Activated naive CD4-positive, alpha-beta T cell treated with anti-CD3 and anti-CD28 coated beads, Interleukin-2, amount 10 ng/mL, durations not matched to agents 7 days and 5 days (primary cell): ENCODE measurements at regions not wholly inside any gene's neighbourhood (a gene's known extent, or its start where the extent isn't known, plus 50 kb on each side); places are given as distances from the start of the nearest gene placed in this dataset.

Experiments used
- CTCF ChIA-PET: fragments of 350-600 bp; sonication (Branson Sonifier 250); formaldehyde crosslinking; loops from one replicate; lab custom pipeline; 2021; ENCODE audit warnings: antibody characterized with exemption; lab: Charles Lee
- DNase-seq: peaks from one replicate; pipeline ENCODE4 v3.0.0-alpha.2; 2020
- H3K27ac Mint-ChIP-seq: one replicate; pipeline ENCODE4 v1.8.0; 2021; ENCODE audit warnings: mild to moderate bottlenecking, moderate library complexity, mixed read lengths
- H3K27me3 Mint-ChIP-seq: one replicate; pipeline ENCODE4 v1.8.0; 2021; ENCODE audit warnings: mild to moderate bottlenecking, mixed read lengths
- H3K36me3 Mint-ChIP-seq: one replicate; pipeline ENCODE4 v1.8.0; 2021; ENCODE audit warnings: mixed read lengths
- H3K4me1 Mint-ChIP-seq: one replicate; pipeline ENCODE4 v1.8.0; 2021; ENCODE audit warnings: mixed read lengths
- H3K4me3 Mint-ChIP-seq: one replicate; pipeline ENCODE4 v1.8.0; 2021; ENCODE audit warnings: mild to moderate bottlenecking, moderate library complexity, mixed read lengths
- H3K9me3 Mint-ChIP-seq: one replicate; pipeline ENCODE4 v1.8.0; 2021; ENCODE audit warnings: mixed read lengths

GRCh38 chr3:150303768-150304167, 104.3 kb upstream of the TSC22D2 start:
- DNase-seq = no peak
- Mint-ChIP-seq H3K4me1 (no peaks in the 10 kb centered on the region), H3K27ac (no peak overlapping the region), H3K36me3 (no peaks in the 10 kb centered on the region), H3K4me3 (no peak overlapping the region), H3K27me3 (peaks cover 12% of the 10 kb centered on the region), H3K9me3 (no peaks in the 10 kb centered on the region)
- CTCF ChIA-PET = interaction anchor here (0.7 to 1.3 kb wide), 2 partner anchors 9 to 191 kb away, joined by 3 to 5 read pairs; no protein-coding TSS in a partner anchor

GRCh38 chr3:150302246-150302645, 105.9 kb upstream of the TSC22D2 start:
- Mint-ChIP-seq H3K36me3 (no peaks in the 10 kb centered on the region), H3K27me3 (peaks cover 7% of the 10 kb centered on the region), H3K4me1 (no peaks in the 10 kb centered on the region), H3K4me3 (no peak overlapping the region), H3K9me3 (no peaks in the 10 kb centered on the region), H3K27ac (no peak overlapping the region)
- no peak for DNase-seq
- CTCF ChIA-PET = interaction anchor here (0.9 kb wide), 1 partner anchor 535 kb away, joined by 3 read pairs; no protein-coding TSS in a partner anchor

- Mint-ChIP-seq H3K36me3 (no peaks in the 10 kb centered on the region), H3K4me1 (no peaks in the 10 kb centered on the region), H3K27me3 (peaks cover 7% of the 10 kb centered on the region), H3K27ac (no peak overlapping the region), H3K4me3 (no peak overlapping the region), H3K9me3 (no peaks in the 10 kb centered on the region)
- DNase-seq = no peak
- CTCF ChIA-PET = no interaction called here
These were observed 107.1 kb upstream of the TSC22D2 start for GRCh38 chr3:150300852-150301517.

- no peak for DNase-seq
- CTCF ChIA-PET = no interaction called here
- Mint-ChIP-seq H3K4me1 (no peaks in the 10 kb centered on the region), H3K36me3 (no peaks in the 10 kb centered on the region), H3K9me3 (no peaks in the 10 kb centered on the region), H3K27ac (no peak overlapping the region), H3K4me3 (no peak overlapping the region), H3K27me3 (peaks cover 7% of the 10 kb centered on the region)
These were observed 107.7 kb upstream of the TSC22D2 start for GRCh38 chr3:150300388-150300787.

- CTCF ChIA-PET = interaction anchor here (0.7 kb wide), 1 partner anchor 83 kb away, joined by 4 read pairs; no protein-coding TSS in a partner anchor
- no peaks in the 10 kb centered on the region for H3K4me1 Mint-ChIP-seq
These were observed 108.9 kb upstream of the TSC22D2 start for GRCh38 chr3:150299201-150299600.

GRCh38 chr3:150296966-150297365, 111.1 kb upstream of the TSC22D2 start:
- Mint-ChIP-seq H3K36me3 (no peaks in the 10 kb centered on the region), H3K27me3 (no peaks in the 10 kb centered on the region), H3K4me3 (no peak overlapping the region), H3K27ac (no peak overlapping the region), H3K9me3 (no peaks in the 10 kb centered on the region), H3K4me1 (no peaks in the 10 kb centered on the region)
- CTCF ChIA-PET = no interaction called here
- DNase-seq = no peak

More at GRCh38 chr3:150299201-150299600, 108.9 kb upstream of the TSC22D2 start:
- Mint-ChIP-seq H3K36me3 (no peaks in the 10 kb centered on the region), H3K27me3 (peaks cover 7% of the 10 kb centered on the region), H3K9me3 (no peaks in the 10 kb centered on the region), H3K4me3 (no peak overlapping the region), H3K27ac (no peak overlapping the region)
- no peak for DNase-seq

- DNase-seq = no peak
- Mint-ChIP-seq H3K4me1 (no peaks in the 10 kb centered on the region), H3K9me3 (no peaks in the 10 kb centered on the region), H3K27ac (no peak overlapping the region), H3K36me3 (no peaks in the 10 kb centered on the region), H3K4me3 (no peak overlapping the region), H3K27me3 (no peaks in the 10 kb centered on the region)
- CTCF ChIA-PET = no interaction called here
These were observed 111.9 kb upstream of the TSC22D2 start for GRCh38 chr3:150296123-150296735.

- no peaks in the 10 kb centered on the region for H3K36me3 Mint-ChIP-seq
- H3K27ac Mint-ChIP-seq = no peak overlapping the region
- CTCF ChIA-PET = no interaction called here
- H3K27me3 Mint-ChIP-seq = peaks cover 5% of the 10 kb centered on the region
- no peaks in the 10 kb centered on the region for H3K9me3 Mint-ChIP-seq
- no peak overlapping the region for H3K4me3 Mint-ChIP-seq
- no peak for DNase-seq
- H3K4me1 Mint-ChIP-seq = no peaks in the 10 kb centered on the region
These were observed 114.6 kb upstream of the TSC22D2 start for GRCh38 chr3:150293401-150294001.

GRCh38 chr3:150292891-150293290, 115.2 kb upstream of the TSC22D2 start:
- Mint-ChIP-seq H3K9me3 (no peaks in the 10 kb centered on the region), H3K36me3 (no peaks in the 10 kb centered on the region), H3K4me1 (no peaks in the 10 kb centered on the region), H3K27ac (no peak overlapping the region), H3K27me3 (peaks cover 10% of the 10 kb centered on the region), H3K4me3 (no peak overlapping the region)
- no peak for DNase-seq
- CTCF ChIA-PET = no interaction called here

- Mint-ChIP-seq H3K27me3 (peaks cover 14% of the 10 kb centered on the region), H3K9me3 (no peaks in the 10 kb centered on the region), H3K27ac (no peak overlapping the region), H3K36me3 (no peaks in the 10 kb centered on the region), H3K4me1 (no peaks in the 10 kb centered on the region), H3K4me3 (no peak overlapping the region)
- CTCF ChIA-PET = no interaction called here
- DNase-seq = no peak
These were observed 116.6 kb upstream of the TSC22D2 start for GRCh38 chr3:150291515-150291914.

- no peak overlapping the region for H3K27ac Mint-ChIP-seq
- H3K4me3 Mint-ChIP-seq = no peak overlapping the region
- DNase-seq = no peak
- CTCF ChIA-PET = interaction anchor here (1.1 to 2.6 kb wide), 4 partner anchors 16 to 209 kb away, joined by 3 to 15 read pairs (median 6); no protein-coding TSS in a partner anchor
- H3K4me1 Mint-ChIP-seq = no peaks in the 10 kb centered on the region
- H3K27me3 Mint-ChIP-seq = peaks cover 19% of the 10 kb centered on the region
- no peaks in the 10 kb centered on the region for H3K9me3 Mint-ChIP-seq
- H3K36me3 Mint-ChIP-seq = no peaks in the 10 kb centered on the region
These were observed 121.5 kb upstream of the TSC22D2 start for GRCh38 chr3:150286390-150287147.

- no peaks in the 10 kb centered on the region for H3K4me1 Mint-ChIP-seq
- peaks cover 19% of the 10 kb centered on the region for H3K27me3 Mint-ChIP-seq
- H3K9me3 Mint-ChIP-seq = no peaks in the 10 kb centered on the region
- H3K4me3 Mint-ChIP-seq = no peak overlapping the region
- CTCF ChIA-PET = interaction anchor here (1.1 to 2.6 kb wide), 4 partner anchors 15 to 210 kb away, joined by 3 to 15 read pairs (median 6); no protein-coding TSS in a partner anchor
- H3K36me3 Mint-ChIP-seq = no peaks in the 10 kb centered on the region
- no peak overlapping the region for H3K27ac Mint-ChIP-seq
- DNase-seq = no peak
These were observed 122.5 kb upstream of the TSC22D2 start for GRCh38 chr3:150285601-150286000.

- Mint-ChIP-seq H3K36me3 (no peaks in the 10 kb centered on the region), H3K4me3 (no peak overlapping the region), H3K9me3 (no peaks in the 10 kb centered on the region), H3K4me1 (no peaks in the 10 kb centered on the region), H3K27ac (no peak overlapping the region), H3K27me3 (peaks cover 20% of the 10 kb centered on the region)
- CTCF ChIA-PET = no interaction called here
- DNase-seq = no peak
These were observed 129.2 kb upstream of the TSC22D2 start for GRCh38 chr3:150278843-150279381.

- Mint-ChIP-seq H3K27ac (no peak overlapping the region), H3K27me3 (peaks cover 20% of the 10 kb centered on the region)
- CTCF ChIA-PET = no interaction called here
These were observed 129.9 kb upstream of the TSC22D2 start for GRCh38 chr3:150278195-150278594.

More at GRCh38 chr3:150278195-150278594, 129.9 kb upstream of the TSC22D2 start:
- Mint-ChIP-seq H3K4me3 (no peak overlapping the region), H3K36me3 (no peaks in the 10 kb centered on the region), H3K4me1 (no peaks in the 10 kb centered on the region), H3K9me3 (no peaks in the 10 kb centered on the region)
- DNase-seq = no peak
